Colonic mucosa (tissue), 4 donors: ENCODE measurements at regions not wholly inside any gene's neighbourhood (a gene's known extent, or its start where the extent isn't known, plus 50 kb on each side); places are given as distances from the start of the nearest gene placed in this dataset.

ENCODE experiments used
- DNase-seq: peaks from one replicate; pipeline ENCODE4 v3.0.0-alpha.2; 2020
- H3K27ac ChIP-seq: fragments of 200-600 bp; one replicate; pipeline ENCODE4 v1.8.0; 2021
- H3K27me3 ChIP-seq: fragments of 200-600 bp; one replicate; pipeline ENCODE4 v1.8.0; 2021
- H3K36me3 ChIP-seq: fragments of 200-600 bp; one replicate; pipeline ENCODE4 v1.8.0; 2021
- H3K4me1 ChIP-seq: fragments of 200-600 bp; one replicate; pipeline ENCODE4 v1.8.0; 2021; ENCODE audit warnings: mild to moderate bottlenecking
- H3K4me3 ChIP-seq: fragments of 200-600 bp; one replicate; pipeline ENCODE4 v1.8.0; 2021
- H3K9ac ChIP-seq, 2 donors: one replicate each; pipeline ENCODE4 v1.7.0; 2013; ENCODE audit warnings: control low read depth in 2 of 2, low read depth in 2 of 2, low read length in 2 of 2
- H3K9me3 ChIP-seq: fragments of 200-600 bp; one replicate; pipeline ENCODE4 v1.8.0; 2021
- CTCF ChIP-seq: fragments of 200-600 bp; IDR thresholded peaks from one replicate; pipeline ENCODE4 v1.8.0; 2022; ENCODE audit warnings: antibody characterized with exemption, mild to moderate bottlenecking
- intact Hi-C: fragments of 100-400 bp; cut with DNase I; formaldehyde crosslinking; loops from one replicate; pipeline ENCODE4 v1.14.1; 2022
- donor health status: healthy.
- donor health status: DM: no; HTN: no; CAD: no.
- donor health status: DM: no; HTN: no; CAD: no.

GRCh38 chr6:81808851-81809570, 56.5 kb upstream of the TENT5A start:
- Histone ChIP-seq H3K36me3 (no peaks in the 10 kb centered on the region), H3K4me3 (no peak overlapping the region), H3K27ac (peak overlapping the region; percentile 21), H3K9me3 (no peaks in the 10 kb centered on the region), H3K4me1 (no peaks in the 10 kb centered on the region), H3K9ac (no peak overlapping the region), H3K27me3 (no peaks in the 10 kb centered on the region)
- TF ChIP-seq CTCF, result no peak
- no peak for DNase-seq
- intact Hi-C loops, result no loop called here

DNA sequence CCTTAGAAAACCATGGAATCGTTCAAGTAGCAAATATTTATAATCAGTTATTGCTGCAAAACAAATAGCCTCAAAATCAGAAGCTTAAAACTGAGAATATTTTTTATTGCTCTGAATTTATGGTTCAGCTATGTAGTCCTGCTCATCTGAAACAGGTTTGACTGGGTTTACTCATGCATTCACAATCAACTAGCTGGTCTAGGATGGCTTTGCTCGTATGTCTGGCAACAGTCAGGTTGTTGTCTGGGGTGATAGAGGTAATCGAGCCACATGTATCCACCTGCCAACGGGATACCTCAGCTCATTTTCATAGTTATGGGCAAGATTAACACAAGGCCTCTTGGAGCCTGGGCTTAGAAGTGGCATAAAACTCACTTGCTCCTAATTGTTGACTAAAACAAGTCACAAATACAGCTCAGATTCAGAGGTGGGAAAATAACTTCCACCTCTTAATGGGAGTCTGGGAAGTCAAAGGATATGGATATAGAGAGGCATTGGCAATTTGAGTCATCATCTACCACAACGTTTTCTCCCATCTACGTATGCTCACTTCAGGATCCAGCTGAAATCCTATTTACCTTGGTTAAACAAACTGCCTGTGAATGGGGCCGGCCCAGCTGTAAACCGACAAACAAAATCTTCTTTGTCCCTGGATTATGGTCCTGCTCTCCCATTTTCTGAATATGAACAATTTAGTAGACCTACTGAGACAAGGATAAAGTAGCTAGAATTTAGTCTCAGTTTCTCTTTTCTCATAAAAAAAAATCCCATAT, 54.5 kb upstream of the TENT5A start:
- DNase-seq, result peak; percentile 48

DNA sequence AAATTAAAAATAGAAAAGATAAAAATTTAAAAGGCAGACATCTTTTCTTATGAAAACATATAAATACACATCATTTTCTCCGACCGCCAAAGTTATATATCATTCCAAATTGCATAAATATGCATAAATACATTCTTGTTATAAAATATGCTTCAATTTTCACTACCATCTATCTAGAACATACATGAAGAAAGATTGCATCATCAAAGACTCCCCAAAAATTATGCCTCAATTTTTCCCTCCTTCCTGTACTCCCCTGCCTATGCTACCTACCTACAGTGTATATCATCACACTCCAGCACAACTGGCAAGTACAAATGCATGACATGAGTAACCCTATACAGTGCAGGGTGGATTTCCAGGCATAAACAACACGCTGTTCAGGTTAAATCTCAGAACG, 49.9 kb upstream of the TENT5A start:
- Histone ChIP-seq H3K9me3 (no peaks in the 10 kb centered on the region), H3K27ac (no peak overlapping the region), H3K9ac (no peak overlapping the region), H3K36me3 (no peaks in the 10 kb centered on the region), H3K4me3 (no peak overlapping the region), H3K4me1 (no peaks in the 10 kb centered on the region), H3K27me3 (no peaks in the 10 kb centered on the region)
- intact Hi-C loops, result no loop called here
- no peak for DNase-seq
- TF ChIP-seq CTCF, result no peak

More for the DNA sequence above, 54.5 kb upstream of the TENT5A start:
- Histone ChIP-seq H3K27ac (peak overlapping the region; percentile 14), H3K36me3 (no peaks in the 10 kb centered on the region), H3K9me3 (no peaks in the 10 kb centered on the region), H3K9ac (no peak overlapping the region), H3K4me3 (no peak overlapping the region), H3K27me3 (no peaks in the 10 kb centered on the region), H3K4me1 (no peaks in the 10 kb centered on the region)
- TF ChIP-seq CTCF, result no peak
- intact Hi-C loops, result no loop called here
